H1 (cell line): ENCODE measurements at regions not wholly inside any gene's neighbourhood (a gene's known extent, or its start where the extent isn't known, plus 50 kb on each side); places are given as distances from the start of the nearest gene placed in this dataset.
A peak's percentile ranks its signal among the peaks of the same experiment; 100 is the strongest.

Source experiments
- CTCF ChIA-PET: fragments of 300-600 bp; sonication (Branson Sonifier 250); formaldehyde crosslinking; loops from one replicate; lab custom pipeline; 2021; ENCODE audit not compliant: partially characterized antibody; lab: Charles Lee
- POLR2A ChIA-PET: fragments of 300-600 bp; sonication (Branson Sonifier 250); formaldehyde crosslinking; loops from one replicate; lab custom pipeline; 2021; ENCODE audit warnings: inconsistent platforms; ENCODE audit not compliant: partially characterized antibody; lab: Charles Lee
- DNase-seq, 2 experiments: peaks; one replicate each; pipeline versions ENCODE4 v3.0.0 to v3.0.0-alpha.2; 2010 to 2022; ENCODE audit warnings: low spot score in 2 of 2, low read depth in 1 of 2, mixed read lengths in 1 of 2
- FAIRE-seq: peaks from 2 replicates; lab custom pipeline; 2011; peaks lifted over from hg19 to GRCh38; lab: Jason Lieb, UNC
- H2AFZ ChIP-seq: 2 replicates; pipeline ENCODE4 v1.8.1; 2012; ENCODE audit warnings: low read length, inconsistent platforms
- H2AK5ac ChIP-seq: 2 replicates; pipeline ENCODE4 v1.6.1; 2013; ENCODE audit warnings: low read depth, low read length
- H2BK120ac ChIP-seq: replicated peaks from 2 replicates; pipeline ENCODE3; 2013; ENCODE audit warnings: low read depth, low read length, inconsistent platforms
- H2BK12ac ChIP-seq: 2 replicates; pipeline ENCODE4 v1.6.1; 2013; ENCODE audit warnings: low read depth, low read length
- H2BK15ac ChIP-seq: 2 replicates; pipeline ENCODE4 v1.6.1; 2013; ENCODE audit warnings: low read length
- H2BK20ac ChIP-seq: 2 replicates; pipeline ENCODE4 v1.6.1; 2013; ENCODE audit warnings: low read length
- H2BK5ac ChIP-seq: 2 replicates; pipeline ENCODE4 v1.6.1; 2013; ENCODE audit warnings: low read depth, low read length
- H3K14ac ChIP-seq: 2 replicates; pipeline ENCODE4 v1.6.1; 2013; ENCODE audit warnings: inconsistent platforms; ENCODE audit not compliant: insufficient read length
- H3K18ac ChIP-seq: 2 replicates; pipeline ENCODE4 v1.6.1; 2013; ENCODE audit warnings: low read length; ENCODE audit errors: extremely low read depth
- H3K23ac ChIP-seq: 2 replicates; pipeline ENCODE4 v1.6.1; 2013; ENCODE audit warnings: inconsistent platforms; ENCODE audit not compliant: insufficient read length
- H3K23me2 ChIP-seq: 2 replicates; pipeline ENCODE4 v1.6.1; 2013; ENCODE audit warnings: low read depth, low read length
- H3K27ac ChIP-seq: 2 replicates; pipeline ENCODE4 v1.6.1; 2011; ENCODE audit warnings: low read depth, low read length, inconsistent platforms
- H3K27me3 ChIP-seq, 4 experiments: replicated peaks in 1 of 4; 1 replicate in 1 of 4; 2 replicates in 3 of 4; pipeline versions ENCODE4 v1.6.1 to v1.8.1; 2011 to 2013; ENCODE audit warnings: low read length in 3 of 4, mild to moderate bottlenecking in 3 of 4, inconsistent platforms in 2 of 4, mixed read lengths in 2 of 4, moderate library complexity in 1 of 4; ENCODE audit not compliant: control insufficient read depth in 3 of 4, insufficient read depth in 3 of 4; ENCODE audit errors: extremely low read depth in 1 of 4
- H3K36me3 ChIP-seq, 4 experiments: 2 replicates each; pipeline versions ENCODE4 v1.6.1 to v1.8.1; 2011 to 2013; ENCODE audit warnings: mild to moderate bottlenecking in 4 of 4, low read length in 3 of 4, moderate library complexity in 2 of 4, control low read depth in 1 of 4, inconsistent platforms in 1 of 4; ENCODE audit not compliant: insufficient read depth in 4 of 4, control insufficient read depth in 2 of 4
- H3K4ac ChIP-seq: replicated peaks from 2 replicates; pipeline ENCODE3; 2013; ENCODE audit warnings: low read length, low read depth, mixed read lengths, inconsistent platforms; ENCODE audit not compliant: insufficient read length
- H3K4me1 ChIP-seq, 4 experiments: replicated peaks in 1 of 4; 1 replicate in 1 of 4; 2 replicates in 3 of 4; pipeline versions ENCODE4 v1.6.1 to v1.8.1; 2011 to 2013; ENCODE audit warnings: low read length in 3 of 4, inconsistent platforms in 2 of 4, mixed read lengths in 1 of 4; ENCODE audit not compliant: insufficient read depth in 4 of 4, control insufficient read depth in 3 of 4
- H3K4me2 ChIP-seq, 2 experiments: 2 replicates each; pipeline versions ENCODE4 v1.6.1 to v1.8.1; 2011 to 2013; ENCODE audit warnings: low read depth in 2 of 2, low read length in 2 of 2, control low read depth in 1 of 2, inconsistent platforms in 1 of 2, mild to moderate bottlenecking in 1 of 2; ENCODE audit not compliant: insufficient read depth in 1 of 2
- H3K4me3 ChIP-seq, 4 experiments: fragments of 200-600, 300-600 bp in 1 of 4; sonication (generic), shearing (Covaris generic), sonication (Bioruptor Twin) in 1 of 4; 2 replicates each; pipeline versions ENCODE4 v1.5.1 to v1.8.1; 2011 to 2016; ENCODE audit warnings: low read length in 4 of 4, low read depth in 3 of 4, control low read depth in 2 of 4, inconsistent platforms in 2 of 4, mild to moderate bottlenecking in 2 of 4, mixed read lengths in 1 of 4, moderate library complexity in 1 of 4; ENCODE audit not compliant: insufficient read depth in 2 of 4; ENCODE audit errors: extremely low read depth in 1 of 4
- H3K56ac ChIP-seq: replicated peaks from 2 replicates; pipeline ENCODE3; 2013; ENCODE audit warnings: low read depth, mild to moderate bottlenecking, mixed read lengths, low read length, inconsistent platforms; ENCODE audit not compliant: insufficient read length
- H3K79me1 ChIP-seq: 2 replicates; pipeline ENCODE4 v1.6.1; 2013; ENCODE audit warnings: low read depth, low read length, control low read depth
- H3K79me2 ChIP-seq, 2 experiments: 2 replicates each; pipeline versions ENCODE4 v1.6.1 to v1.8.1; 2012 to 2013; ENCODE audit warnings: low read length in 2 of 2, mild to moderate bottlenecking in 2 of 2, inconsistent platforms in 1 of 2; ENCODE audit not compliant: insufficient read depth in 2 of 2, control insufficient read depth in 1 of 2
- H3K9ac ChIP-seq, 4 experiments: replicated peaks in 1 of 4; 1 replicate in 1 of 4; 2 replicates in 3 of 4; pipeline versions ENCODE4 v1.6.1 to v1.8.1; 2011 to 2013; ENCODE audit warnings: low read depth in 3 of 4, low read length in 3 of 4, control low read depth in 2 of 4, mild to moderate bottlenecking in 2 of 4, moderate library complexity in 2 of 4, inconsistent platforms in 1 of 4; ENCODE audit errors: extremely low read depth in 1 of 4
- H3K9me3 ChIP-seq, 2 experiments: 2 replicates each; pipeline versions ENCODE4 v1.6.1 to v1.8.1; 2012 to 2013; ENCODE audit warnings: mild to moderate bottlenecking in 2 of 2, moderate library complexity in 2 of 2, control low read depth in 1 of 2, inconsistent platforms in 1 of 2, low read depth in 1 of 2, low read length in 1 of 2, mixed read lengths in 1 of 2; ENCODE audit not compliant: insufficient read depth in 2 of 2
- H4K20me1 ChIP-seq, 2 experiments: replicated peaks in 1 of 2; 2 replicates each; pipeline versions ENCODE3 to v1.8.1; 2011 to 2013; ENCODE audit warnings: inconsistent platforms in 2 of 2, low read length in 2 of 2, mild to moderate bottlenecking in 1 of 2; ENCODE audit not compliant: insufficient read depth in 2 of 2, control insufficient read depth in 1 of 2
- H4K5ac ChIP-seq: 2 replicates; pipeline ENCODE4 v1.6.1; 2013; ENCODE audit warnings: low read length, low read depth, mixed read lengths, inconsistent platforms; ENCODE audit not compliant: insufficient read length
- H4K8ac ChIP-seq: 2 replicates; pipeline ENCODE4 v1.8.0; 2013; ENCODE audit warnings: mild to moderate bottlenecking, moderate library complexity, low read length, inconsistent platforms; ENCODE audit not compliant: insufficient read depth; ENCODE audit errors: extremely low read depth
- H4K91ac ChIP-seq: replicated peaks from 2 replicates; pipeline ENCODE3; 2013; ENCODE audit warnings: low read length, mixed read lengths, inconsistent platforms; ENCODE audit not compliant: insufficient read length
- BRCA1 ChIP-seq: IDR thresholded peaks from 2 replicates; pipeline ENCODE4 v1.6.1; 2012; ENCODE audit warnings: low read depth, low read length, improper control_type of control experiment
- MAFK ChIP-seq: IDR thresholded peaks from 2 replicates; pipeline ENCODE4 v1.6.1; 2012; ENCODE audit warnings: low read depth, mild to moderate bottlenecking, improper control_type of control experiment, low read length
- RXRA ChIP-seq: IDR thresholded peaks from 2 replicates; pipeline ENCODE4 v1.6.1; 2011; ENCODE audit warnings: low read depth, mild to moderate bottlenecking, low read length, moderate library complexity; ENCODE audit not compliant: insufficient read depth
- SIX5 ChIP-seq: IDR thresholded peaks from 2 replicates; pipeline ENCODE4 v1.6.1; 2011; ENCODE audit warnings: mild to moderate bottlenecking, low read depth, low read length
- SP1 ChIP-seq: IDR thresholded peaks from 2 replicates; pipeline ENCODE4 v1.6.1; 2011; ENCODE audit warnings: low read depth, low read length
- WGBS, 2 experiments: shearing (Covaris generic) in 1 of 2; methylation state at CpG; one replicate each; pipeline versions ENCODE4 v1.1.6 to v1.1.7; 2013 to 2015; ENCODE audit warnings: low lambda C conversion rate in 2 of 2, mixed read lengths in 2 of 2, inconsistent platforms in 1 of 2, low coverage in 1 of 2, missing lambda C conversion rate in 1 of 2; ENCODE audit not compliant: insufficient replicate concordance in 2 of 2, insufficient coverage in 1 of 2, insufficient read length in 1 of 2; ENCODE audit errors: extremely low coverage in 1 of 2, missing lambda C conversion rate in 1 of 2; 5-methylcytosine and 5-hydroxymethylcytosine counted together

- no peak overlapping the region for H2BK15ac ChIP-seq
- H2BK20ac ChIP-seq = no peak overlapping the region
- FAIRE-seq (no peak), DNase-seq (no peak)
- H3K4me1 ChIP-seq = no peaks in the 10 kb centered on the region
- no peaks in the 10 kb centered on the region for H3K9me3 ChIP-seq
- no peak overlapping the region for H2BK12ac ChIP-seq
- H2AFZ ChIP-seq = peak overlapping the region; percentile 78; the same call in 1 of the 2 replicates
- no peak overlapping the region for H3K23ac ChIP-seq
- H2BK5ac ChIP-seq = no peak overlapping the region
- H4K91ac ChIP-seq = no peak overlapping the region
- no peaks in the 10 kb centered on the region for H3K79me1 ChIP-seq
- 95% methylated on average over 2 of the region's 2 CpGs; no CpG with 5 or more reads in 1 of the 2 experiments for WGBS, 2 experiments
- no peak overlapping the region for H3K4me3 ChIP-seq
- H2BK120ac ChIP-seq = no peak overlapping the region
- CTCF ChIA-PET = no interaction called here
- no peak overlapping the region for H3K18ac ChIP-seq
- no peaks in the 10 kb centered on the region for H3K79me2 ChIP-seq
- no peak overlapping the region for H2AK5ac ChIP-seq
- H3K23me2 ChIP-seq = no peaks in the 10 kb centered on the region; the same call in 1 of the 2 replicates
- no peaks in the 10 kb centered on the region for H3K36me3 ChIP-seq
- no peak for TF ChIP-seq RXRA
- no peak for TF ChIP-seq SP1
- no peak for TF ChIP-seq BRCA1
- no peak for TF ChIP-seq MAFK
- no peak for TF ChIP-seq SIX5
- H3K4me2 ChIP-seq = no peak overlapping the region
- no peak overlapping the region for H3K14ac ChIP-seq
- no peak overlapping the region for H4K5ac ChIP-seq
- no peak overlapping the region for H3K9ac ChIP-seq
- no peaks in the 10 kb centered on the region for H4K20me1 ChIP-seq
- no peak overlapping the region for H4K8ac ChIP-seq
- no peaks in the 10 kb centered on the region for H3K27me3 ChIP-seq
- POLR2A ChIA-PET = no interaction called here
- H3K4ac ChIP-seq = no peak overlapping the region
- H3K27ac ChIP-seq = no peak overlapping the region
- H3K56ac ChIP-seq = no peak overlapping the region
Observed at GRCh38 chr14:48435221-48435620, 759.8 kb upstream of the MDGA2 start.
